ENCODE measurements at regions not wholly inside any gene's neighbourhood (a gene's known extent, or its start where the extent isn't known, plus 50 kb on each side); places are given as distances from the start of the nearest gene placed in this dataset.
A peak's percentile ranks its signal among the peaks of the same experiment; 100 is the strongest.

- DNase-seq: no peak
Observed at GRCh38 chr6:22943327-22943726, 374.0 kb downstream of the HDGFL1 start.

DNA sequence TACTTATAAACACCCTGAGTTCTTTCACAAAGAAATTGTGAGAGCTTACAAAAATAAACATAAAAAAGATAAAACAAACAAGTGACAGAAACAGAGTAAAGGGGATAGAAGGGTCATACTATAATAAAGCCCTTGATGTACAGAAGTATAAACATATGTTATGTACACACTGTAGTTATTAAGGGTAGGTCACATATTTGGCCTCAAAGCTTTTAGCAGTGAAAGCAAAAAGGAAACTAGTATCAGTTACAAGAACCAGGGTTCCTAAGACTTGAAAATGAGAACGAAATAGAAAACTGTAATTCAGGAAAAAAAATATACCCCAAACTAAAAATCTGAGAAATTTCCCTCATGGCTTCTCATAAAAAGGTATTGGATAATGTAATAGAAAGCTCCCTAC, 380.6 kb downstream of the HDGFL1 start:
- DNase-seq: no peak

GRCh38 chr6:22952097-22952496, 382.7 kb downstream of the HDGFL1 start:
- DNase-seq: no peak

DNA sequence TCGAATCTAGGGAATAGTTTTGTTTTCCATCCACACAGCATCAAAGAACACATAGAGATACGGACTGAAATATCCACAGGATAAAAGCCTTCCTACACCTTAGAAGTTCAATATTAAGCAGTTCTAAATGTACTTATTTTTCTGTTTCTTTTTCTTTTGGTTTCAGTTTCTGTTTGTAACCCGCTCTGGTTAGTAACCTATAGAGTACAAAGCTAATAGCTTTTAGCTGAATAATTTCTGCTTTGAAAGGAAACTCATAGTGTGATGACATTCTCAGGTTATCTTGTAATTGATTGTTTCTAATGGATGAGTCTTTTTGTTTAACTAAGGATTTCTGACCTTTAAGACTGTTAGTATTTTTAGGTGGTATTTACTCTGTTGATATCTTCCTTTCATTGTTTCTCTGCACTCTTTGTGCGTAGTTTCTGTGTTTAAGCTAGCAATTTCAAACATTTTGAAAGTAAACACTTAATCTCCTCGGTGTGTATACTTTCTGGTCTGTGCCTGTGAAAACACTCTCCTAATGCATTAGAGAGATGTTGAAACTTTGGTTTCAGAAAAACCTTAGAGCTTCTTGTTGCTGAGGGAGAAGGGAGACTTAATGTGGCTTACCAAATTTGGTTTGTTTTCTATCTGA, 385.5 kb downstream of the HDGFL1 start:
- peak in 1 of 5 donors; percentile 10 for DNase-seq

- DNase-seq: no peak
Observed at GRCh38 chr6:22956029-22956681, 386.8 kb downstream of the HDGFL1 start.

- no peak for DNase-seq
Observed at GRCh38 chr6:22958677-22959076, 389.3 kb downstream of the HDGFL1 start.

DNA sequence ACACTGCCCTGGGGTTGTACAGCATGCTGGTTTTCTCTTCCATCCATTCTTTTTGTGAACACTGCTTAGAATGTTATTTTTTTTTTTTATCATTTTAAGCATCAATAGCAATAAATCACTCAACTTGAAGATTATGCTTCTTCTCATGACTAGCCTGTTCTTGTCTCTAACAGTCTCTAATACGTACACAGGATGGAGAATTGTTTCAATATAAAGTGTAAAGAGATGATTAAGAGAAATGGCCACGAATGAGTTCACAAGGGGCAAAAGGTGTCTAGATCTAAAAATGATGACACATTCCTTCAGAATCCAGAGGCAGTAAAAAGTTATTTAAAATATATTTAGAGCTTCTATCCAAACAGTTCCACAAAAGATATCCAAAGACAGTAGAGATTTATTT, 390.2 kb downstream of the HDGFL1 start:
- DNase-seq: no peak

DNA sequence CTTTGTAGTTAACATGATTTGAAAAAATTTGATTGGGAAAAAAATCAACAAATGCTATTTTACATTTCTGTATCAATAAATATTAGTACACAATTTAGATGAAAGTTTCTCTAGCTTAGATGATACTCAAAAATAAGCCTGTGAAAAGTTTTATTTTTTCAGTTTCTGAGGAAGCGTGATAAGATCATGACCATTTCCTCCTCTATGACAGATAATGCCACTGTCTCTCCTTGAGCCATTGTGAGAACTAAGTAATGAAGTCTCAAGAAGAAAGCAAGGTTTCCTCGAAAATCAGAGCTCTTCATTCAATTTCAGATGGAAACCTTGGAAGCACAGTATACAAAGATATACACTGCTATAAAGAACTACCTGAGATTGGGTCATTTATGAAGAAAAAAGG, 395.0 kb downstream of the HDGFL1 start:
- no peak for DNase-seq

- DNase-seq: no peak
Observed at GRCh38 chr6:22965889-22966288, 396.5 kb downstream of the HDGFL1 start.

GRCh38 chr6:22966691-22967422, 397.5 kb downstream of the HDGFL1 start:
- no peak for DNase-seq

DNA sequence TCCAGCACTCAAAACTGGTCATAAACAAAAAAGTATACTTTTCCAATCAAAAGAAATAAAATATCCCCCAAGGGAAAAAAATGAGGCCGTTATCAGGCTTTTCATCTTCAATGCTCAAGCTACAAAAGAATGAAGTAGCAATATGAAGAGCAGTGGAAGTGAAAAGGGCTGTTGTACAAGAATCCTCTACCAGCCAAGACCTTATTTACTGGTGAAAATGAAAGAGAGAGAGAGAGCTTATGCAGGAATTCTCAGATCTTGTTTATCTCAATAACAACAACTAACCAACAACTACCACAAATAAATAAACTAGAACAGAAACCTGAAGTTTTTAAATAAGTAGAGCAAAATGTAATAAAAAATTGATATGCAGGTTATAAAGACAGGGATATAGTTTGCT, 400.6 kb downstream of the HDGFL1 start:
- no peak for DNase-seq

- no peak for DNase-seq
Observed at GRCh38 chr6:22972771-22973170, 403.4 kb downstream of the HDGFL1 start.

DNA sequence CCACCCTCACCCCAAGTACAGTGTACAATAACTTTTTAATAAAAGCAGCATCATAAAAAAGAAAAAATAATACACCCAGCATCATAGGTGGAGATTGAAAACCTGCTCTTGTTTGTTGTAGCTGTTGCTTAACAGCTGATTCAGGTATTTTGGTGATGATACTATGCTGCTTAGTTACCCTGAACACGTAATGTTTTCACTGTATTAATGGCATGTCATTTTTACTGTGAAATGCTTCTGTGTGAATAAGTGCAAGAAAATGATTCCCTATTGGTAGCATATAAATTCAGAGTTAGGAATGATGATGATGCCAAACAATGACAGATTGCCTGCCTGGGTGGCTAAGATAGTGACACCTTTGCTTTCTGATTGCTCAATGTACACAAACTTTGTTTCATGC, 405.7 kb downstream of the HDGFL1 start:
- DNase-seq: no peak

GRCh38 chr6:22980446-22980845, 411.1 kb downstream of the HDGFL1 start:
- no peak for DNase-seq

- no peak for DNase-seq
Observed at GRCh38 chr6:23002044-23002619, 432.8 kb downstream of the HDGFL1 start.

DNA sequence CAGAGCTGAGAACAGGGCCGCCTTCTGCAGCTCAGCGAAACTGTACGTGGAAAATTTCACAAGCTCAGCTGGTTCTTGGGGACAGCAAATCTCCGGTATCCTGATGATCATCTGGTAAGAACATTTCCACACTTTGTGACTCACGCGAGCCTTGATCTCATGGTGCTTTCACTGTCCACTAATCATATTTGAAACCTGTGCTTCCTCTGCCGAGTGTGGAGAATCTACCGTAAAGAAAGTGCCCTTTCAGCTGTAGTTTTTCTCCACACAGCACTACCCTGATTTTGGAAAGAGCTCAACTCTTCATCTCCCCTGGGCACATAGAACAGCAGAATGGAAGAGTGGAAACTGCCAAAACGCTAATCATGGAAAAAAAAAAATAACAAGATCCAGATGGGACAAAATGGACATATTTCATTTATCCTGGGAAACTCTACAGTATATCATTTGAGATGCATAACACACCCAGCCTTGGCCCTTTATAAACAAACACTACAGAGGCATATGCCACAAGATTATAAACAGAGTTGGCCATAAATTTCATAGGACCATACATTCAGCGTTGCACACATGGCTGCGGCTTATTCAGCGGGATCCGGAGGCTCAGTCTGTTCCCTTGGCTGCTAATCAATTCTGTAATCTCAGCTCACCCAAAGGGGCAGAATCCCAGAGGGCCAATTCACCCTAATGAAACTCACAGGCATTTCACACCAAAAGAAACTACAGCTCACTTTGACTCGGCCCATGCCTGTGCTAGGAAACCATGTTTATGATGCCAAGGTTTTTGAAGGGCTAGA, 434.5 kb downstream of the HDGFL1 start:
- no peak for DNase-seq

GRCh38 chr6:23006656-23007055, 437.3 kb downstream of the HDGFL1 start:
- no peak for DNase-seq

DNA sequence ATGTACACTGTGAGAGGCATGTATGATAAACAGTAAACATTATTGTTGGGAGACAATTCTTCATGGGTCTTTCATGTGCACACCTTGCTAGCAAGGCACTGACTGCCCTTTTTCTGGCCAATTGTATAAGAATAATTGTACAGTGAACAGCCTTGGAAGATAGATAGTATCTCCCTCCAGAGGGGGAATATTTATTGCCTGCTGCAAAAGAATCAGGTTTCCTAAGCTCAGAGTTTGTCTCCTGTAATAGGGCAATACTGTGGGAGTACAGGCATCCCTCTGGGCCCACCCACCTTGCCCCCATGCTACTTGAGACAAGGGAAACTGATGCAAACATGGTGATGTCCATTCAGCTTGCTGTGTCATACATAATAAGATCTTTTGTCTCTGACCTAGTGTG, 442.2 kb downstream of the HDGFL1 start:
- DNase-seq: no peak

GRCh38 chr6:23013776-23014175, 444.4 kb downstream of the HDGFL1 start:
- DNase-seq: no peak

DNA sequence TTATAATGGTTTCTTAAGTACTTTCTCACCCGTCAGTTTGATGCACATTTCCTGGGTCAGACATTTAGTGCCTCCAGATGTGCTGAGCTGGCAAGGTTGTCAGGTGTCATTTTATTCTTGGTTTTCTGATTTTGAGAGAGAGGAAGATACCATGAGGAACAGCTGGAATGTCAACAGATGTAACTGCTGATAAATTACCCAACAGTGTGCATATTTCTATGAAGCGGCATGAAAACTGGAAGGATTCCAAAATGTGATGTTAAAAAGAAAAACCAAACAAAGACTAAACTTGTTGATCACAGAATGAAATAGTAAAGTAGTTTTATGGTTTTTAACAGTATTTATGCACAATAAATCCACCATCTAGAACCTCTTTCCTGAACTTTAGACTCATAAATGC, 447.3 kb downstream of the HDGFL1 start:
- no peak for DNase-seq

GRCh38 chr6:23021487-23021886, 452.1 kb downstream of the HDGFL1 start:
- no peak for DNase-seq

GRCh38 chr6:23027281-23027680, 457.9 kb downstream of the HDGFL1 start:
- no peak for DNase-seq

DNA sequence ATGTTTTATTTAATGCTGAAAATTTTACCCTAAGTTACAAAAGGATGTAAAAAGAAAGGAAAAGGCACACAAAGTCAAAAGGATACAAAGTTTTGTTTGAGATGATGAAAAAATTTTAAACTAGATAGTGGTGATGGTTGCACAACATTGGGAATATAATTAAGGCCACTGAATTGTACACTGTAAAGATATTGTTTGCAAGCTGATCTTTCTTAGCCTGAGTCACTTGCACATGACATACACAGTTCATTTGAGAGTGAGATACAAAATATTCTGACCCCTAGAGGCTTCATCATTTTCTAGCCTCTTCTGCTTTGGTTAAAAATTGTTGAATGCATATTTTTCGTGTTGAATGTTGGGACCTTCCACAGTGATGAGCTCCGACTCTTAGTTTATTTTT, 462.6 kb downstream of the HDGFL1 start:
- no peak for DNase-seq

Measured in T-helper 1 cell (primary cell).